Ishikawa (cell line): ENCODE measurements at regions not wholly inside any gene's neighbourhood (a gene's known extent, or its start where the extent isn't known, plus 50 kb on each side); places are given as distances from the start of the nearest gene placed in this dataset.

Experiments used
- CEBPB ChIP-seq: IDR thresholded peaks from 2 replicates; pipeline ENCODE4 v1.6.1; 2012
- CREB1 ChIP-seq: IDR thresholded peaks from 2 replicates; pipeline ENCODE4 v1.6.1; 2012; ENCODE audit warnings: low read depth
- EGR1 ChIP-seq: IDR thresholded peaks from 2 replicates; pipeline ENCODE4 v1.6.1; 2012
- EP300 ChIP-seq: IDR thresholded peaks from 2 replicates; pipeline ENCODE4 v1.6.1; 2012; ENCODE audit warnings: borderline replicate concordance
- FOXM1 ChIP-seq: IDR thresholded peaks from 2 replicates; pipeline ENCODE4 v1.6.1; 2012; ENCODE audit warnings: low read depth, borderline replicate concordance
- MAX ChIP-seq: IDR thresholded peaks from 2 replicates; pipeline ENCODE4 v1.6.1; 2012
- NFIC ChIP-seq: IDR thresholded peaks from 2 replicates; pipeline ENCODE4 v1.6.1; 2012
- RAD21 ChIP-seq: IDR thresholded peaks from 2 replicates; pipeline ENCODE4 v1.6.1; 2012; ENCODE audit warnings: low read depth
- REST ChIP-seq: IDR thresholded peaks from 2 replicates; pipeline ENCODE4 v1.6.1; 2012; ENCODE audit warnings: low read depth, mild to moderate bottlenecking
- TAF1 ChIP-seq: IDR thresholded peaks from 2 replicates; pipeline ENCODE4 v1.6.1; 2012; ENCODE audit warnings: low read depth, mild to moderate bottlenecking
- TCF12 ChIP-seq: IDR thresholded peaks from 2 replicates; pipeline ENCODE4 v1.6.1; 2012; ENCODE audit warnings: low read depth
- TEAD4 ChIP-seq: IDR thresholded peaks from 2 replicates; pipeline ENCODE4 v1.6.1; 2012
- YY1 ChIP-seq: IDR thresholded peaks from 2 replicates; pipeline ENCODE4 v1.6.1; 2012; ENCODE audit warnings: low read depth
- ZBTB7A ChIP-seq: IDR thresholded peaks from 2 replicates; pipeline ENCODE4 v1.6.1; 2012; ENCODE audit warnings: low read depth
- TF ChIP-seq, protein P1 (sequence below): IDR thresholded peaks from 2 replicates; pipeline ENCODE4 v1.6.1; 2012

DNA sequence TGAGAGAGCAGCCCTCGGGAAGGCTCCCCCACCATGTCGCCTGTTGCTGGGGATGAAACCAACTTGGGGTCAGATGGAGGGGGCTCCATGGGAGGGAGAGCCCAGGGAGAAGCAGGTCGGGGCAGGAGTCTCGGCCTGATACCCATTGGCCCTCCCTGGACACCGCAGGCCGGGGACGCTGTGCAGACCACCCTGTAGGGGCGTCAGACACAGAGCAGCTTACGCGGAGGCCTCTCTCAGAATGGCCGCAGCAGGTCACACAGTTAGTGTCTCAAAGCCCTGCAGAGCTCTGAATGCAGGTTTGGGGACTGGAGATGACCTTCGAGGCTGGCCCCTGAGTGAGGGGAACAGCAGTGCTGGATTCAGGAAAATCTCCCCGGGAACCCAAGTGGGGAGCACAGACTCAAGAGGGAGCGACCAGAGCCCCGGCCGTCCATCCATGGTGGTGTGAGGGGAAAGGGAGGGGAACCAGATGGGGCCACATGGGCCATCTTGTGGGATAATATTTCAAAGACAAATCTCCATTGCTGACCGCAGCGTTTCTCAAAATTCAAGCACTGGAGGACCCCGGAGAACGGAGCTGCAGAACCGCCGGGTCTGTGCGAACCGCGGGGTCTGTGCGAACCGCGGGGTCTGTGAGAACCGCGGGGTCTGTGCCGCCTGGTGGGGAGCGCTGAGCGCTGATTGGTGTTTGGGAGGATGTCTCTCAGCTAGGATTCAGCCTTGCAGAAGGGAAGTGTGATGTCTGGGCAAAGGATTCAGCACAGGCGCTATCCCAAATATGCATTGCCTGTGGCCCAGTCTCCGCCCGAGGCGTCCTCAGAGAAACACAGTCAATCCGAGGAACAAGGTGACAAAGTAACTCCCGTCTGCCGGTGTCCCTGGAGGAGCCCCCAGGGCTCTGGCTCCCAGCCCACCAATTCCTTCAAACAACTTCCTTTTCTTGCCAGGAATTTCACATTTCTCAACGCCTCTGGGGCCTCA, 324.4 kb upstream of the RTL1 start:
- no peak for TF ChIP-seq RAD21

- TF ChIP-seq EGR1 (no peak), RAD21 (no peak), FOXM1 (no peak), TAF1 (no peak), MAX (no peak), CREB1 (no peak), TCF12 (no peak), YY1 (no peak), EP300 (no peak), CEBPB (no peak)
- TF ChIP-seq, protein P1, sequence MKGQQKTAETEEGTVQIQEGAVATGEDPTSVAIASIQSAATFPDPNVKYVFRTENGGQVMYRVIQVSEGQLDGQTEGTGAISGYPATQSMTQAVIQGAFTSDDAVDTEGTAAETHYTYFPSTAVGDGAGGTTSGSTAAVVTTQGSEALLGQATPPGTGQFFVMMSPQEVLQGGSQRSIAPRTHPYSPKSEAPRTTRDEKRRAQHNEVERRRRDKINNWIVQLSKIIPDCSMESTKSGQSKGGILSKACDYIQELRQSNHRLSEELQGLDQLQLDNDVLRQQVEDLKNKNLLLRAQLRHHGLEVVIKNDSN: no peak
These were observed 325.5 kb upstream of the RTL1 start for GRCh38 chr14:101228949-101229541.

DNA sequence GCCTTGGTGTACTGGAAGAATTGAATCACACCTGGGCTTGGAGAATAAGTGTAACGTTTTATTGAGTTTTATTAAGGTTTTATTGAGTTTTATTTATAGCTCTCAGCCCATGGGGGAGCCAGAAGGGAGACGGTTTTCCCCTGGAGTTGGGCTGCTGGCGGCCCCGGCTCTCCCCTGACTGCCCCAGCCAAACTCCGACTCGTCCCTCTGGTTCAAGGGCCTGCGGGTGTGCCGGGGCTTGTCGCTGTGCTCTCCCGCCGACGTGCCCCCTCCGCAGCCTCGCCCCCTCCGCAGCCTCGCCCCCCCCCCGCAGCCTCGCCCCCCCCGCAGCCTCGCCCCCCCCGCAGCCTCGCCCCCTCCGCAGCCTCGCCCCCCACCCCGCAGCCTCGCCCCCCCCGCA, 326.1 kb upstream of the RTL1 start:
- TF ChIP-seq TEAD4 (no peak), TCF12 (no peak), NFIC (no peak), CREB1 (no peak), YY1 (no peak), RAD21 (no peak), CEBPB (no peak), ZBTB7A (no peak), TAF1 (no peak), EP300 (no peak), EGR1 (no peak), MAX (no peak), REST (no peak), FOXM1 (no peak)
- TF ChIP-seq, protein P1: no peak

DNA sequence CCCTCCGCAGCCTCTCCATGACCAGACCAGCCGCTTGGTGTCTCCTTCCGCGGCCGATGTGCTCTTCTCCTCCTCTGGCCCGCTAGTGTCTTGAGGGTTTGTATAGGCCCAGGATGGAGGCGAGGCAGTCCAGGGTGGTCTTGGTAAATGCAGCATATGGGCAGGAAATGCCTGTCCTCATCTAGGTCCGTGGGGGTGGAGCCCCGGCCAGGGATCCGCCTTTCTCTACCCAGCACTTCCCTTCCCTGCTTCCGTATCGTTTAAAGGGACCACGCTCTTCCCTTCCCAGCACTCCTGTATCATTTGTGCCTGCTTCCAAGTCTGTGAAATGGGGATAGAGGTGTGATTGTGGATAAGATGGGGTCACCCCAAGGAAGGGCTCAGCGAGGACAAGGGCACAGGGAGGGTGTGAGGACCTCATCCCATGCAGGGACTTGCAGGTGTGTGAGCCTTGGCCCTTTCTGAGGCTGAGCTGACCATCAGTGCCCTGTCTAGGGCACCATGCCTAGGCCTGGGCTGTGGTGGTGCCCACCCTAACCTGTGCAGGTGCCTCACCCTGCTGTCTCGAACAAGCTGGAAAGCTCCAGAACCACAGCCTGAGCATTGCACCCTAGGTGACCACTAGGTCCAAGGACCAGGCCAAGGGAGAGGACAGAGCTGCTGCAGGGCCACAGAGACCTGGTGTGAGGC, 326.8 kb upstream of the RTL1 start:
- TF ChIP-seq TAF1 (no peak), FOXM1 (no peak), CEBPB (no peak), EGR1 (no peak), TCF12 (no peak), NFIC (no peak), RAD21 (no peak), MAX (no peak), EP300 (no peak), YY1 (no peak), TEAD4 (no peak), CREB1 (no peak), REST (no peak), ZBTB7A (no peak)
- TF ChIP-seq, protein P1: no peak
